NT2/D1 (cell line): ENCODE measurements at regions not wholly inside any gene's neighbourhood (a gene's known extent, or its start where the extent isn't known, plus 50 kb on each side); places are given as distances from the start of the nearest gene placed in this dataset.

ENCODE experiments used
- SUZ12 ChIP-seq: IDR thresholded peaks from 2 replicates; pipeline ENCODE4 v1.6.1; 2011; ENCODE audit not compliant: insufficient read length, insufficient read depth; ENCODE audit errors: extremely low read depth
- ZNF274 ChIP-seq: IDR thresholded peaks from 2 replicates; pipeline ENCODE4 v1.6.1; 2011; ENCODE audit warnings: mild to moderate bottlenecking, low read depth, low read length

GRCh38 chr21:38654580-38654979 lies 151.1 kb upstream of the ETS2 start:
- TF ChIP-seq ZNF274 (no peak), SUZ12 (no peak)
